ENCODE measurements at regions not wholly inside any gene's neighbourhood (a gene's known extent, or its start where the extent isn't known, plus 50 kb on each side); places are given as distances from the start of the nearest gene placed in this dataset.

- H3K4me1 Mint-ChIP-seq (ENCODE audit: unreplicated experiment): peaks cover 8% of the 10 kb centered on the region
- no peak for TF ChIP-seq CTCF (IDR thresholded peaks at IDR 0.05)
Observed at GRCh38 chr14:34338056-34338455, 124.0 kb downstream of the SPTSSA start.

GRCh38 chr14:34336501-34336900, 125.5 kb downstream of the SPTSSA start:
- Mint-ChIP-seq H3K36me3 (ENCODE audit: unreplicated experiment) (no peaks in the 10 kb centered on the region), H3K9me3 (ENCODE audit: unreplicated experiment) (no peaks in the 10 kb centered on the region), H3K4me1 (ENCODE audit: unreplicated experiment) (peaks cover 12% of the 10 kb centered on the region), H3K27me3 (ENCODE audit: unreplicated experiment) (no peaks in the 10 kb centered on the region), H3K27ac (ENCODE audit: unreplicated experiment) (no peak overlapping the region), H3K4me3 (ENCODE audit: unreplicated experiment) (no peak overlapping the region)
- DNase-seq (ENCODE audit: extremely low spot score, unreplicated experiment): no peak
- TF ChIP-seq CTCF (IDR thresholded peaks at IDR 0.05): no peak

More at GRCh38 chr14:34338056-34338455, 124.0 kb downstream of the SPTSSA start:
- Mint-ChIP-seq H3K27ac (ENCODE audit: unreplicated experiment) (no peak overlapping the region), H3K27me3 (ENCODE audit: unreplicated experiment) (no peaks in the 10 kb centered on the region), H3K4me3 (ENCODE audit: unreplicated experiment) (no peak overlapping the region), H3K36me3 (ENCODE audit: unreplicated experiment) (no peaks in the 10 kb centered on the region), H3K9me3 (ENCODE audit: unreplicated experiment) (peaks cover 3% of the 10 kb centered on the region)
- no peak for DNase-seq (ENCODE audit: extremely low spot score, unreplicated experiment)

- H3K4me1 Mint-ChIP-seq (ENCODE audit: unreplicated experiment): peaks cover 12% of the 10 kb centered on the region
- no peak overlapping the region for H3K4me3 Mint-ChIP-seq (ENCODE audit: unreplicated experiment)
- DNase-seq (ENCODE audit: extremely low spot score, unreplicated experiment): no peak
- H3K27ac Mint-ChIP-seq (ENCODE audit: unreplicated experiment): no peak overlapping the region
- H3K9me3 Mint-ChIP-seq (ENCODE audit: unreplicated experiment): no peaks in the 10 kb centered on the region
- no peak for TF ChIP-seq CTCF (IDR thresholded peaks at IDR 0.05)
- no peaks in the 10 kb centered on the region for H3K27me3 Mint-ChIP-seq (ENCODE audit: unreplicated experiment)
- H3K36me3 Mint-ChIP-seq (ENCODE audit: unreplicated experiment): no peaks in the 10 kb centered on the region
Observed at GRCh38 chr14:34335968-34336367, 126.1 kb downstream of the SPTSSA start.

GRCh38 chr14:34334329-34334728, 127.7 kb downstream of the SPTSSA start:
- Mint-ChIP-seq H3K27me3 (ENCODE audit: unreplicated experiment) (no peaks in the 10 kb centered on the region), H3K4me1 (ENCODE audit: unreplicated experiment) (peaks cover 12% of the 10 kb centered on the region), H3K9me3 (ENCODE audit: unreplicated experiment) (no peaks in the 10 kb centered on the region), H3K27ac (ENCODE audit: unreplicated experiment) (no peak overlapping the region), H3K36me3 (ENCODE audit: unreplicated experiment) (no peaks in the 10 kb centered on the region), H3K4me3 (ENCODE audit: unreplicated experiment) (no peak overlapping the region)
- no peak for TF ChIP-seq CTCF (IDR thresholded peaks at IDR 0.05)
- no peak for DNase-seq (ENCODE audit: extremely low spot score, unreplicated experiment)

- DNase-seq (ENCODE audit: extremely low spot score, unreplicated experiment): no peak
- peaks cover 6% of the 10 kb centered on the region for H3K27me3 Mint-ChIP-seq (ENCODE audit: unreplicated experiment)
- H3K9me3 Mint-ChIP-seq (ENCODE audit: unreplicated experiment): no peaks in the 10 kb centered on the region
- H3K36me3 Mint-ChIP-seq (ENCODE audit: unreplicated experiment): no peaks in the 10 kb centered on the region
- H3K27ac Mint-ChIP-seq (ENCODE audit: unreplicated experiment): no peak overlapping the region
- H3K4me3 Mint-ChIP-seq (ENCODE audit: unreplicated experiment): no peak overlapping the region
- peak; percentile 77 for TF ChIP-seq CTCF (IDR thresholded peaks at IDR 0.05)
- H3K4me1 Mint-ChIP-seq (ENCODE audit: unreplicated experiment): peaks cover 12% of the 10 kb centered on the region
Observed at GRCh38 chr14:34331728-34332623, 130.1 kb downstream of the SPTSSA start.
